ENCODE measurements at regions not wholly inside any gene's neighbourhood (a gene's known extent, or its start where the extent isn't known, plus 50 kb on each side); places are given as distances from the start of the nearest gene placed in this dataset.

DNA sequence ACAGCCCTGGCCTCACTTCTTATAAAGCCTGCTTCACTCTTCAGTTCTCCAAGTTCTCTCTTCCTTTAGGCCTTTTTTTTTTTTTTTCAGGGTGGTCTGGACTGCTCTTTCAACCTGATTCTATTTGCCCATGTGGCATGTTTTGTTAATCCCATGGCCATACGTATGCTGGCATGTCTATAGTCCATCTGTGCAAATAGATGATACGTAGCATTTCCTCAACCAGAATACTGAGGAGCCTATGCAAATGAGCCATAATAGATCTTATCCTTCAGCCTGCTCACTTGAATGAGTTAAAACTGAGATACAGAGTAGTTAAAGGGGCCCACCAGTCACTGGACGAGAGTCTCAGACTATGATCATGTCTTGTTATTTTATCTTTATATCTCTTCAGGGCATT lies 265.2 kb upstream of the CXCR4 start:
- intact Hi-C loops (cut with DNase I) = no loop called here
- no peak for DNase-seq

DNA sequence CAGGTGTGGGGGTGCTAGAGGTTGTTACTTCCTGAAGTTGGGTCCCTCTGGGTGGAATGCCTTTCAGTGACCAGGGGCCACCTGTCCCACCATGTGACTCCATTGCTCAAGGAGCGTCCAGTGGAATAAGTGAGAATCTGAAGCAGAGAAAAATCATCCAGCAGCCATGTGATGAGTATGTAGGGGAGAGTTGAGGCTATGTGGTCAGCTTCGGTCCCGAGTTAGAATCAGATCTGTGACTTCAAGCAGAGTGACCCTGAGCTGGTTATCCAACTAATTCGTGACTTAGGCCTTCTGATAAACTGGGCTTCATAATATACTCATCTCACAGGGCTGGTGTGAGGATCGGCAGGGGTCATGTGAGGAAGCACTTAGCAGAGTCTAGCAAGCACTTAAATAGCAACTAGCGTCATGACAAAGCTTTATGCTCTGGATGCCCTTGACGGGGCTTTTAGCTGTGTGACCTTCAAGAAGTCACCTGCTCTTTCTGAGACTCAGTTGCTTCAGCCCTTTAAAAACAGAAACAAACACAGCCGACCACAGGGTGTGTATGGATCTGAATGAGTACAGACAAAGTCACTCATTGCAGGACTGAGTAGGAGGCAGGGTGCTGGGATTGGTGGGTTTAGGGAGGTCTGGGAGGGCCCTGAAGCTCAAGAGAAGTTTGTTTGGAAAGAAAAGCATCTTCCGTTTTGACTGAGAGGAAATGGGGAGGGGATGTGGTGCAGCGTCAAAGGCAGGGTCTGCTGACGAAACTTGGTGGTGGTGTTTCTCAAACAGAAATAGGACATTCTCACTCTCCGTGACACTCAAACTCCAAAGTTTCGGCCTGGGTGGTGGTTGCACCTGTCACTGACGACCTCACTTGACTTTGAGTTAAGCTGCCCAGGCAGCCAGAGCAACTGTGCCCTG lies 264.0 kb upstream of the CXCR4 start:
- peak in 4 of 42 donors; percentile 4 to 41 (median 28) for DNase-seq
- intact Hi-C loops (cut with DNase I) = no loop called here

DNA sequence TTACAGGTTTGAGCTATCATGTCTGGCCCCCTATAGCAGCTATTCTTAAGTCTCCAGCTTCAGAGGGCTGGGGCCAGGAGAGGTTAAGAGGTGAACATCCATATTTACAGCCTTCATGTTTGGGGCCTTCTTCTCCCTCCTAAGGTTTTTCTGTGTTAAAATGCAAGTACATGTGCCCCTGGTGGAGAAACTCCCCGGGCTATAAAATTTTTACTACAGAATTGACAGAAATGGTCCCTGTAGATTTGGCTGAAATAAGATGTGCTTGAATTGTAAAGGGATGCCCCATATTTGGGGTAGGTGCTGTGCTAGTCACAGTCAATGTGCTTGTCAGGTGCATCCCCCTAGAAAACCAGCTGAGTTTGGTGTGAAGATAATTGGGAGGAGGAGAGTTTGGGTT lies 263.3 kb upstream of the CXCR4 start:
- intact Hi-C loops (cut with DNase I) = no loop called here
- DNase-seq = no peak

DNA sequence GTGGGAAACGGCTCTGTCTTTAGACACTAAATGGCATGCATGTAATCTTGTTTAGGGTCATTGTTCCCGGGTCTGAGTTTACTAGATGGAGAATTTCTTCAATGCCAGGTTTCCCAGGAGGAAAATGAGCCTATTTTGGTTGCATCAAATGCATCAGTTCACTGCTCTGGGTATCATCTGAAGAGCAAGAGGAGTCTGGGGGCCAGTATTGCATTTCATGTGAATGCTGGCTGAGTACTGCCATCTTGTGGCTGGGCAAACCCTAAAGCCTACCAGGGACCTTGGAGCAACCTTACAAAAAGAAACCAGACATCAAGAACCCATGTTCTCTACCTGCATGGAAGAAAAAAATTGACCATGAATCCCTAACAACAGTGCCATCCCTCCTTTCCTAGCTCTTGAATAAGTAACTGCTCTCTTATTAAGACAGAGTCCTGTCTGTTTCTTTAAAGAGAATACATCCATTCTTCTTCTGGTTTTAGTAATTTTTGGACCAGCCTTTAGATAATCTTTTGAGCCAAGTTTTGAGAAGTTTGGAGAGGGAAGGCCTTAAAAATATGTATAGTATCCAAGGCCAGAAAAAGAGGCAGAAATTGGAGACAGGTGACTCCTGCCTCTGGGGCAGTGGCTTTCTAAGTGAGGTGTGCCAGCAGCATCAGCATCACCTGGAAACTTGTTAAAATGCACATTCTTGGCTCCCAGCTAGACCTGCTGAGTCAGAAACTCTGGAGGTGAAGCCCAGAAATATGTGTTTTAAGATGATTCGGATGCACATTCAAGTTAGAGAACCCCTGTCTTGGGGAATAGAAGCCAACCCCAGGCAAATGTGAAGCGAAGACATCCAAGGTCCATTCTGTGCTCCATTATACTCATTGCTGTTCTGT lies 261.0 kb upstream of the CXCR4 start:
- intact Hi-C loops (cut with DNase I) = no loop called here

GRCh38 chr2:136377423-136378382 lies 259.8 kb upstream of the CXCR4 start:
- DNase-seq = no peak
- intact Hi-C loops (cut with DNase I) = no loop called here

More for the DNA sequence above, 261.0 kb upstream of the CXCR4 start:
- DNase-seq = peak; percentile 21 to 85 (median 70)

- intact Hi-C loops (cut with DNase I) = no loop called here
Measured at GRCh38 chr2:136376798-136377211, 258.9 kb upstream of the CXCR4 start.

GRCh38 chr2:136376211-136376610 lies 258.3 kb upstream of the CXCR4 start:
- intact Hi-C loops (cut with DNase I) = no loop called here
- DNase-seq = peak in 1 of 42 donors; percentile 34

More at GRCh38 chr2:136376798-136377211, 258.9 kb upstream of the CXCR4 start:
- DNase-seq = no peak

DNA sequence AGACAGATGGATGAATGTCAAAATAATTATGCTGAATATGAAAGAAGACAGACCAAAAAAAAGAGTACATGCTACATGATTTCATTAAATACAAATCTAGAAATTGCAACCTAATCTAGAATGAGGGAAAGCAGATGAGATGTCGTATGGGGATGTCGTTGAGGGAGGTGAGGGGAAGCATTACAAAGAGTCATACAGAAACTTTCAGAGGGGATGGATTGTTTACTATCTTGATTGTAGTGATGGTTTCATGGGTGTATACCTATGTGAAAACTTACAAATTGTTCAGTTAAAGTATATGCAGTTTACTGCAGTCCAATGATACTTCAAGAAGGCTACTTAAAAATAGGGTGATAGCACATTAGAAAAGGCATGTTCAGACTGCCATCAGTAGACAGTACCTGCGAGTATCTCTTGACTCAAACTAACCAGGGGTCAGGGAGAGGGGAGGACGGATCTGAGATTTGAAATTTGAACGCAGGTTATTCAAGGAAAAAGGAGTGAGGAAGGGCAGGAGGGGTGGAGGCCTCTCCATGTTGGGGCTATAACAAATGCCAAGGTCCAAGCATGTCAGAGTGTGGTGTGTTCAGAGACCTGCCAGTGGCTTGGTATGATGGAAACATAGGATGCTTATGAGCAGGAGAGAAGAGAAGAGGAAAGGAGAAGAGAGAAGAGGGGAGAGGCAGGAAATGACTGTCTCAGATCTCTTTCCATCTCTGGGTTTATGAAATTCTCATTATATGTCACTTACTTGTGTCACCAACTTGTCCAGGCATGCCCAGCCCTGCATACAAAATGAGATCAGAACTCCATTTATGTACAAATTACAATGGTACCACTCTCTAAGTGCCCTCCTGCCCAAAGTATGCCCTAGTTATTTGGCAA lies 257.3 kb upstream of the CXCR4 start:
- intact Hi-C loops (cut with DNase I) = no loop called here
- DNase-seq = peak in 1 of 42 donors; percentile 22

DNA sequence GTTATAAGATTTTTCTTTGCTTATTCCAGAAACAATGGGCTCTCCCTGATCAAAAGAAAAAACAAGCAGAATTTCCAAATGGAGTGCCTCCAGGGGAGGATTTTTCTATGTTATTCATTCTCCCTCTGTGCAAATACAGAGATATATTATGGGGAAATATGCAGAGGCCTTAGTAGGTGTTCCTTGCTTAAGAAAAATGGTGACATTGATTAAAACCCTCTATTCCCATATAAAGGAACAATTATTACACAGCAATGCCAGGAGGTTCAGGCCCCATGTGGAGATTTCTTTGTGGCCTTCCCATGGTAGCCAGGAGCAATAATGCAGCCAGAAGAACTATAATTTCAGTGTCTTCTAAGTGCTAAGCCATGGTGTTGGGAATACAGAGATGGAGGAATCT lies 255.9 kb upstream of the CXCR4 start:
- no peak for DNase-seq
- intact Hi-C loops (cut with DNase I) = no loop called here

DNA sequence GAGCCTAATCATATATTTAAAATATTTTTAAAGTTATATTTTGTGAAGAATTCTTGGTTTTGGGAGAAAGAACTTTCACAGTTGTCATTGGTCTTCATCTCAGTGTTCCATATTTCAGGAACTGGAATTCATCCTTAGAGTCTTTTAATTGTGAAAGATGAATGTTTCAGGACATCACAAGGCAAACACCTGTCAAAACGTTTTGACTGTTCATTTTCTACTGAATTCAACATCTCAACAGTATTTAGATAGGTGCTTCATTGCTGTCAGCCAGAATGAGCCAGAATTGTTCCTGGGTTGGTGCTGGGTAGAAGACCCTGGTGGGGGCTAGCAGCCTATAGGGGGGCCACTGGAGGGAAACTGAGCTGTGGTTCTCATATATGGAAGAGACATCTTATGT lies 255.1 kb upstream of the CXCR4 start:
- no peak for DNase-seq
- intact Hi-C loops (cut with DNase I) = no loop called here

- intact Hi-C loops (cut with DNase I) = no loop called here
- no peak for DNase-seq
Measured at GRCh38 chr2:136363900-136364299, 246.0 kb upstream of the CXCR4 start.

DNA sequence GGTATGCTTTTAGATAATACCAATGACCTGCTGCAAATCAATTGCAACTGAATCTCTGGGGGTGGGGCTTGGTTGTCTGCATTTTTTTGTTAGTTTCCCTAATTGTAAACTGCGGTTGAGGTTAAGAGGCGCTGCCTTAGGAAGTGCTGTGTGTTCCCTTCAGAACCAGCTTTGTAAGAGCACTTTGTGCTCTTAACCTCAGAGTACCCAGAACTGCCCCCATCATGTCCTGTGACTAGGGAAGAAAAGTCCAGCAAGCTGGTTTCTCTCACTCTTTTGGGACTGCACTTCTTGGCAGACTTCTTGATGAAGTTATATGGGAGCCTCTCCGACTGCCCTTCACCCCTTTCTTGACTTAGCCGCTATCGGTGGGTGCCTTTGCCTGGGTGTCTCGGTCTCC lies 245.5 kb upstream of the CXCR4 start:
- intact Hi-C loops (cut with DNase I) = no loop called here
- no peak for DNase-seq

DNA sequence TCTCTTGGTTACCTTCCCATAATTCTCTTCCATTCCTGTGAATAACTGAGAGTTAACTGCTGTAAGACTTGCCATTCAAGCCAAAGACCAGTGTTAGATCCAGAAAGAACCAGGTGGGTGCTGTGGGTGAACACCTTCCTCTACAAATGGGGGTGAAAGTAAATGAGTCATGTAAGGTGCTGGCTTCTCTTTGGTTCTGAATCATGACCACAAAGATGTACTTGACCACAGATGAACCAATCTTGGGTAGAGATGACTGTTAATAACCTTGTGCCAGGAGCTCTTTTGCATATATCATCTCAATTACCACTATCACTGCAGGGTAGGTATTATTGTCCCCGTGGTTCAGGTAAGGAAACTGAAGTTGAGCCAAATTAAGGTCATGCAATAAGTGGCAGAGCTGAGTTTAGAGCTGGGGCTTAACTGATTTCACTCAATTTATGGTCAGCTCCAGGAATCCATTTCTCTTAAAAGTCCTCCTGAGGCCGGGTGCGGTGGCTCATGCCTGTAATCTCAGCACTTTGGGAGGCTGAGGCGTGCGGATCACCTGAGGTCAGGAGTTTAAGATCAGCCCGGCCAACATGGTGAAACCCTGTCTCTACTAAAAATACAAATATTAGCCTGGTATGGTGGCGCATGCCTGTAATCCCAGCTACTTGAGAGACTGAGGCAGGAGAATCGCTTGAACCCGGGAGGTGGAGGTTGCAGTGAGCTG lies 244.9 kb upstream of the CXCR4 start:
- no peak for DNase-seq
- intact Hi-C loops (cut with DNase I) = no loop called here

DNA sequence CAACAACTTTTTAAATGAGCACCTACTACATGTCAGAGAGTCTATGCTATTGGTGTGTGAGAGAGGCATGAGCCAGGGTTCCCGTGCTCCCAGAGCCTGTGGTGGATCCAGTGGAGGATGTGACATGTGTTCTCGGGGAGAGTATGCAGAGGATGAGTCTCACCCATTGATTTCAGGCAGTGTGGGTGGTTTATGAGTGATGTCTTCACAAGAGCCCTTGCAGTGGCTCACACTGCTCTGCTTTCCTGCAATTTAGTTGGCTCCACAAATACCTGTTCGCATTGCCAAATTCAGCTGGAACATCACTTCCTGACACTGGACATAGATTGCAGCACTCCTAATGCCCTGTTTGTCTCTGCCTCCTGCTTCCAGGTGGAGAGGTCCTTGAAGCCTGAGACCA lies 243.6 kb upstream of the CXCR4 start:
- no peak for DNase-seq
- intact Hi-C loops (cut with DNase I) = no loop called here

DNA sequence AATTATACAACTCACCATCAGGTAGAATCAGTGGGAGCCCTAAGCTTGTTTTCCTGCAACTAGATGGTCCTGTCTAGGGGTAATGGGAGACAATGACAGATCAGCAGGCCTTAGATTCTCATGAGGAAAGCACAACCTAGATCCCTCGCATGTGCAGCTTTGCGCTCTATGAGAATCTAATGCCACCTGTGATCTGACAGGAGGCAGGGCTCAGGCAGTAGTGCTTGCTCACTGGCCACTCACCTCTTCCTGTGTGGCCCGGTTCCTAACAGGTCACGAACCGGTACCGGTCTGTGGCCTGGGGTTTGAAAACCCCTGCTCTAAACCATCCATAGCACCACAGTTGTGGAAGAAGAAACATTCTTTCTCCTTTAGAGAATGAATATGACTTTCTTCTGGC lies 242.8 kb upstream of the CXCR4 start:
- no peak for DNase-seq
- intact Hi-C loops (cut with DNase I) = no loop called here

GRCh38 chr2:136359121-136359965 lies 241.4 kb upstream of the CXCR4 start:
- intact Hi-C loops (cut with DNase I) = no loop called here

More at GRCh38 chr2:136359121-136359965, 241.4 kb upstream of the CXCR4 start:
- DNase-seq = no peak
